GM23248 (cell line): ENCODE measurements at regions not wholly inside any gene's neighbourhood (a gene's known extent, or its start where the extent isn't known, plus 50 kb on each side); places are given as distances from the start of the nearest gene placed in this dataset.

ENCODE experiments used
- DNase-seq: peaks from one replicate; pipeline ENCODE4 v3.0.0-alpha.2; 2015
- H2AFZ ChIP-seq: fragments of 200-600 bp; sonication (generic); 2 replicates; pipeline ENCODE4 v1.6.1; 2016; ENCODE audit warnings: antibody characterized with exemption
- H3F3A ChIP-seq: fragments of 200-600 bp; sonication (generic); 2 replicates; pipeline ENCODE4 v1.6.1; 2016; ENCODE audit warnings: mild to moderate bottlenecking, antibody characterized with exemption, mixed run types; ENCODE audit not compliant: insufficient read depth
- H3K27ac ChIP-seq: fragments of 200-600 bp; sonication (generic); 2 replicates; pipeline ENCODE4 v1.5.1; 2016; ENCODE audit warnings: mild to moderate bottlenecking
- H3K27me3 ChIP-seq: fragments of 200-600 bp; sonication (generic); replicated peaks from 2 replicates; pipeline ENCODE4 v1.6.1; 2016; ENCODE audit warnings: mild to moderate bottlenecking; ENCODE audit not compliant: insufficient read depth
- H3K36me3 ChIP-seq: fragments of 200-600 bp; sonication (generic); 2 replicates; pipeline ENCODE4 v1.6.1; 2016; ENCODE audit warnings: low read depth, mild to moderate bottlenecking
- H3K4me1 ChIP-seq: fragments of 200-600 bp; sonication (generic); 2 replicates; pipeline ENCODE4 v1.6.1; 2016; ENCODE audit warnings: mild to moderate bottlenecking; ENCODE audit not compliant: insufficient read depth
- H3K4me2 ChIP-seq: fragments of 200-600 bp; sonication (generic); one replicate; pipeline ENCODE4 v1.6.1; 2016; ENCODE audit warnings: mild to moderate bottlenecking; ENCODE audit not compliant: unreplicated experiment
- H3K4me3 ChIP-seq: fragments of 200-600 bp; sonication (generic); 2 replicates; pipeline ENCODE4 v1.5.1; 2016; ENCODE audit warnings: mild to moderate bottlenecking
- H3K79me2 ChIP-seq: fragments of 200-600 bp; sonication (generic); 2 replicates; pipeline ENCODE4 v1.6.1; 2016; ENCODE audit warnings: mild to moderate bottlenecking; ENCODE audit not compliant: insufficient read depth
- H3K9ac ChIP-seq: fragments of 200-600 bp; sonication (generic); 2 replicates; pipeline ENCODE4 v1.6.1; 2016; ENCODE audit warnings: mild to moderate bottlenecking
- H3K9me2 ChIP-seq: fragments of 200-600 bp; sonication (generic); 2 replicates; pipeline ENCODE4 v1.6.1; 2016; ENCODE audit warnings: mixed run types, mild to moderate bottlenecking, moderate library complexity; ENCODE audit not compliant: insufficient read depth
- H3K9me3 ChIP-seq: fragments of 200-600 bp; sonication (generic); one replicate; pipeline ENCODE4 v1.6.1; 2017; ENCODE audit warnings: low read depth
- H4K20me1 ChIP-seq: fragments of 200-600 bp; sonication (generic); 2 replicates; pipeline ENCODE4 v1.6.0; 2016; ENCODE audit not compliant: insufficient read depth
- EZH2 ChIP-seq: fragments of 200-600 bp; sonication (generic); IDR thresholded peaks from 2 replicates; pipeline ENCODE4 v1.6.1; 2018; ENCODE audit warnings: antibody characterized with exemption, mild to moderate bottlenecking; ENCODE audit not compliant: insufficient read depth, poor library complexity, severe bottlenecking
- EZH2phosphoT487 ChIP-seq: fragments of 200-600 bp; sonication (generic); IDR thresholded peaks from 2 replicates; pipeline ENCODE4 v1.6.1; 2018; ENCODE audit warnings: antibody characterized with exemption, moderate library complexity, mild to moderate bottlenecking, low read depth; ENCODE audit not compliant: insufficient read depth
- WGBS, 2 experiments: methylation state at CpG; one replicate each; pipeline ENCODE4 v1.1.6; 2015 to 2017; ENCODE audit warnings: low lambda C conversion rate in 2 of 2, low coverage in 1 of 2; ENCODE audit errors: missing lambda C conversion rate in 2 of 2; 5-methylcytosine and 5-hydroxymethylcytosine counted together
- in situ Hi-C: fragments of 300-500 bp; cut with MboI; formaldehyde crosslinking; loops from 2 replicates; pipeline ENCODE4 v1.15.0; 2020

- no peaks in the 10 kb centered on the region for H3F3A ChIP-seq
- H3K27ac ChIP-seq: no peak overlapping the region
- no peak for DNase-seq
- H3K36me3 ChIP-seq: no peaks in the 10 kb centered on the region
- H3K9ac ChIP-seq: no peak overlapping the region
- H3K9me3 ChIP-seq: peaks cover 4% of the 10 kb centered on the region
- H3K4me1 ChIP-seq: no peaks in the 10 kb centered on the region
- in situ Hi-C loops: no loop called here
- no peaks in the 10 kb centered on the region for H3K27me3 ChIP-seq
- H3K79me2 ChIP-seq: no peaks in the 10 kb centered on the region
- H3K4me3 ChIP-seq: no peak overlapping the region
- no peaks in the 10 kb centered on the region for H3K9me2 ChIP-seq
- no peak for TF ChIP-seq EZH2phosphoT487
- no peak for TF ChIP-seq EZH2
- H3K4me2 ChIP-seq: no peak overlapping the region
- H4K20me1 ChIP-seq: no peaks in the 10 kb centered on the region
- H2AFZ ChIP-seq: no peak overlapping the region
- 71 to 74% methylated on average over 1 of the region's 1 CpG for WGBS, 2 experiments
These were observed 471.7 kb upstream of the GHITM start for GRCh38 chr10:83667594-83667993.

GRCh38 chr10:83673316-83673715 lies 466.0 kb upstream of the GHITM start:
- Histone ChIP-seq H3K27ac (no peak overlapping the region), H2AFZ (no peak overlapping the region), H3K36me3 (no peaks in the 10 kb centered on the region), H3K9ac (no peak overlapping the region), H3K79me2 (no peaks in the 10 kb centered on the region), H3K4me1 (no peaks in the 10 kb centered on the region), H3K4me3 (no peak overlapping the region), H3K9me2 (no peaks in the 10 kb centered on the region), H3K9me3 (peaks cover 4% of the 10 kb centered on the region), H3K27me3 (no peaks in the 10 kb centered on the region), H4K20me1 (no peaks in the 10 kb centered on the region), H3K4me2 (no peak overlapping the region), H3F3A (no peaks in the 10 kb centered on the region)
- no peak for TF ChIP-seq EZH2
- TF ChIP-seq EZH2phosphoT487: no peak
- in situ Hi-C loops: no loop called here
- DNase-seq: no peak
- 28 to 31% methylated on average over 3 of the region's 3 CpGs for WGBS, 2 experiments

- H3K27ac ChIP-seq: no peak overlapping the region
- H3K4me3 ChIP-seq: no peak overlapping the region
- no peaks in the 10 kb centered on the region for H3K79me2 ChIP-seq
- in situ Hi-C loops: no loop called here
- no peaks in the 10 kb centered on the region for H3K36me3 ChIP-seq
- no peaks in the 10 kb centered on the region for H3K27me3 ChIP-seq
- H3K9me3 ChIP-seq: no peaks in the 10 kb centered on the region
- no peaks in the 10 kb centered on the region for H3K9me2 ChIP-seq
- H3F3A ChIP-seq: no peaks in the 10 kb centered on the region
- DNase-seq: no peak
- TF ChIP-seq EZH2 (no peak), EZH2phosphoT487 (no peak)
- no peaks in the 10 kb centered on the region for H3K4me1 ChIP-seq
- no peaks in the 10 kb centered on the region for H4K20me1 ChIP-seq
- 4 to 5% methylated on average over 4 of the region's 4 CpGs for WGBS, 2 experiments
- no peak overlapping the region for H3K4me2 ChIP-seq
- H2AFZ ChIP-seq: no peak overlapping the region
- no peak overlapping the region for H3K9ac ChIP-seq
These were observed 461.5 kb upstream of the GHITM start for GRCh38 chr10:83677795-83678194.

GRCh38 chr10:83678850-83679249 lies 460.5 kb upstream of the GHITM start:
- H3K9ac ChIP-seq: no peak overlapping the region
- WGBS, 2 experiments: 9 to 12% methylated on average over 3 of the region's 3 CpGs
- no peaks in the 10 kb centered on the region for H4K20me1 ChIP-seq
- DNase-seq: no peak
- H3K27ac ChIP-seq: no peak overlapping the region
- no peaks in the 10 kb centered on the region for H3K36me3 ChIP-seq
- no peaks in the 10 kb centered on the region for H3F3A ChIP-seq
- H3K4me1 ChIP-seq: no peaks in the 10 kb centered on the region
- no peaks in the 10 kb centered on the region for H3K9me3 ChIP-seq
- no peak for TF ChIP-seq EZH2
- TF ChIP-seq EZH2phosphoT487: no peak
- H3K27me3 ChIP-seq: no peaks in the 10 kb centered on the region
- H3K79me2 ChIP-seq: no peaks in the 10 kb centered on the region
- no peaks in the 10 kb centered on the region for H3K9me2 ChIP-seq
- H3K4me2 ChIP-seq: no peak overlapping the region
- H3K4me3 ChIP-seq: no peak overlapping the region
- in situ Hi-C loops: no loop called here
- H2AFZ ChIP-seq: no peak overlapping the region

- Histone ChIP-seq H2AFZ (no peak overlapping the region), H3K79me2 (no peaks in the 10 kb centered on the region), H3K4me1 (no peaks in the 10 kb centered on the region), H3K4me3 (no peak overlapping the region), H3K9ac (no peak overlapping the region), H3F3A (no peaks in the 10 kb centered on the region), H4K20me1 (no peaks in the 10 kb centered on the region), H3K27me3 (no peaks in the 10 kb centered on the region), H3K27ac (no peak overlapping the region), H3K4me2 (no peak overlapping the region), H3K9me2 (no peaks in the 10 kb centered on the region), H3K9me3 (no peaks in the 10 kb centered on the region), H3K36me3 (no peaks in the 10 kb centered on the region)
- WGBS, 2 experiments: 14 to 15% methylated on average over 7 of the region's 7 CpGs
- in situ Hi-C loops: no loop called here
- TF ChIP-seq EZH2: no peak
- no peak for TF ChIP-seq EZH2phosphoT487
- no peak for DNase-seq
These were observed 458.8 kb upstream of the GHITM start for GRCh38 chr10:83680470-83680891.
